ENCODE measurements at regions not wholly inside any gene's neighbourhood (a gene's known extent, or its start where the extent isn't known, plus 50 kb on each side); places are given as distances from the start of the nearest gene placed in this dataset.
"Not testable (repeated sequence)": the region's sequence is repeated elsewhere in the genome, so short reads cannot be mapped to it uniquely, and the experiment has no call there.

- TF ChIP-seq PBX3 (IDR thresholded peaks at IDR 0.05) (no peak), NRF1 (IDR thresholded peaks at IDR 0.05; ENCODE audit: low read depth, low read length) (no peak), RFX5 (IDR thresholded peaks at IDR 0.05; ENCODE audit: low read length) (no peak), TEAD4 (IDR thresholded peaks at IDR 0.05; ENCODE audit: borderline replicate concordance, insufficient read depth) (no peak)
These were observed 222.4 kb downstream of the KCTD12 start (continued) for GRCh38 chr13:76663592-76664335.

GRCh38 chr13:76659074-76659473, 227.1 kb downstream of the KCTD12 start:
- H3K4me2 ChIP-seq; H3K4me1 ChIP-seq (ENCODE audit: control insufficient read depth in 1 of 2, insufficient read depth in 2 of 2, low read depth in 1 of 2, low read length in 1 of 2); H3K36me3 ChIP-seq (replicated peaks in 1 of 2; ENCODE audit: control insufficient read depth in 1 of 2, insufficient read depth in 2 of 2, low read length in 1 of 2); H3K27me3 ChIP-seq (ENCODE audit: insufficient read depth); H4K20me1 ChIP-seq (ENCODE audit: insufficient read depth); H3K9ac ChIP-seq; H3F3A ChIP-seq (replicated peaks; ENCODE audit: insufficient read depth); H3K4me3 ChIP-seq (ENCODE audit: low read depth in 2 of 2, low read length in 1 of 2); CTCF ChIA-PET; POLR2A ChIA-PET; H3K27ac ChIP-seq (ENCODE audit: low read depth in 2 of 2, low read length in 1 of 2); H3K9me3 ChIP-seq; H2AFZ ChIP-seq (ENCODE audit: low read depth); DNase-seq; H3K79me2 ChIP-seq (ENCODE audit: insufficient read depth); H3K9me2 ChIP-seq: not testable (repeated sequence)
- 74% methylated on average over 7 of the region's 7 CpGs for WGBS (ENCODE audit: low lambda C conversion rate)

- DNase-seq = no peak
- CTCF ChIA-PET = interaction anchor here (0.8 to 1.2 kb wide), 4 partner anchors 12 to 247 kb away, joined by 3 to 4 read pairs (median 4); no protein-coding TSS in a partner anchor
- H4K20me1 ChIP-seq (ENCODE audit: insufficient read depth) = no peaks in the 10 kb centered on the region
- H3K4me1 ChIP-seq (ENCODE audit: control insufficient read depth in 1 of 2, insufficient read depth in 2 of 2, low read depth in 1 of 2, low read length in 1 of 2) = no peaks in the 10 kb centered on the region
- no peak overlapping the region for H3K9ac ChIP-seq
- POLR2A ChIA-PET = no interaction called here
- no peaks in the 10 kb centered on the region for H3K27me3 ChIP-seq (ENCODE audit: insufficient read depth)
- H3K4me2 ChIP-seq = no peak overlapping the region
- no peaks in the 10 kb centered on the region for H3K9me3 ChIP-seq
- WGBS (ENCODE audit: low lambda C conversion rate) = 44% methylated on average over 4 of the region's 4 CpGs
- no peaks in the 10 kb centered on the region for H3K36me3 ChIP-seq (replicated peaks in 1 of 2; ENCODE audit: control insufficient read depth in 1 of 2, insufficient read depth in 2 of 2, low read length in 1 of 2)
- H3F3A ChIP-seq (replicated peaks; ENCODE audit: insufficient read depth) = no peaks in the 10 kb centered on the region
- H3K27ac ChIP-seq (ENCODE audit: low read depth in 2 of 2, low read length in 1 of 2) = no peak overlapping the region
- no peak overlapping the region for H3K4me3 ChIP-seq (ENCODE audit: low read depth in 2 of 2, low read length in 1 of 2)
- no peak overlapping the region for H2AFZ ChIP-seq (ENCODE audit: low read depth)
- H3K9me2 ChIP-seq = no peaks in the 10 kb centered on the region
- no peaks in the 10 kb centered on the region for H3K79me2 ChIP-seq (ENCODE audit: insufficient read depth)
- no peak for TF ChIP-seq CHD2 (IDR thresholded peaks at IDR 0.05; ENCODE audit: low read length, partially characterized antibody)
- TF ChIP-seq GABPA (IDR thresholded peaks at IDR 0.05; ENCODE audit: low read depth) = no peak
- no peak for TF ChIP-seq RFX5 (IDR thresholded peaks at IDR 0.05; ENCODE audit: low read length)
- no peak for TF ChIP-seq JUND (IDR thresholded peaks at IDR 0.05)
- TF ChIP-seq, protein P1, sequence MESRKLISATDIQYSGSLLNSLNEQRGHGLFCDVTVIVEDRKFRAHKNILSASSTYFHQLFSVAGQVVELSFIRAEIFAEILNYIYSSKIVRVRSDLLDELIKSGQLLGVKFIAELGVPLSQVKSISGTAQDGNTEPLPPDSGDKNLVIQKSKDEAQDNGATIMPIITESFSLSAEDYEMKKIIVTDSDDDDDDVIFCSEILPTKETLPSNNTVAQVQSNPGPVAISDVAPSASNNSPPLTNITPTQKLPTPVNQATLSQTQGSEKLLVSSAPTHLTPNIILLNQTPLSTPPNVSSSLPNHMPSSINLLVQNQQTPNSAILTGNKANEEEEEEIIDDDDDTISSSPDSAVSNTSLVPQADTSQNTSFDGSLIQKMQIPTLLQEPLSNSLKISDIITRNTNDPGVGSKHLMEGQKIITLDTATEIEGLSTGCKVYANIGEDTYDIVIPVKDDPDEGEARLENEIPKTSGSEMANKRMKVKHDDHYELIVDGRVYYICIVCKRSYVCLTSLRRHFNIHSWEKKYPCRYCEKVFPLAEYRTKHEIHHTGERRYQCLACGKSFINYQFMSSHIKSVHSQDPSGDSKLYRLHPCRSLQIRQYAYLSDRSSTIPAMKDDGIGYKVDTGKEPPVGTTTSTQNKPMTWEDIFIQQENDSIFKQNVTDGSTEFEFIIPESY (IDR thresholded peaks at IDR 0.05; ENCODE audit: borderline replicate concordance, low read depth) = no peak
- TF ChIP-seq MXI1 (IDR thresholded peaks at IDR 0.05; ENCODE audit: low read depth, low read length) = no peak
- TF ChIP-seq MAX (IDR thresholded peaks at IDR 0.05; ENCODE audit: low read depth) = no peak
- no peak for TF ChIP-seq FOSL2 (IDR thresholded peaks at IDR 0.05; ENCODE audit: borderline replicate concordance, low read depth)
- TF ChIP-seq RAD21 (IDR thresholded peaks at IDR 0.05; ENCODE audit: low read length) = no peak
- TF ChIP-seq, protein P2, sequence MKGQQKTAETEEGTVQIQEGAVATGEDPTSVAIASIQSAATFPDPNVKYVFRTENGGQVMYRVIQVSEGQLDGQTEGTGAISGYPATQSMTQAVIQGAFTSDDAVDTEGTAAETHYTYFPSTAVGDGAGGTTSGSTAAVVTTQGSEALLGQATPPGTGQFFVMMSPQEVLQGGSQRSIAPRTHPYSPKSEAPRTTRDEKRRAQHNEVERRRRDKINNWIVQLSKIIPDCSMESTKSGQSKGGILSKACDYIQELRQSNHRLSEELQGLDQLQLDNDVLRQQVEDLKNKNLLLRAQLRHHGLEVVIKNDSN (IDR thresholded peaks at IDR 0.05; ENCODE audit: borderline replicate concordance, low read depth) = no peak
- TF ChIP-seq NRF1 (IDR thresholded peaks at IDR 0.05; ENCODE audit: low read depth, low read length) = no peak
- no peak for TF ChIP-seq SIN3A (IDR thresholded peaks at IDR 0.05; ENCODE audit: borderline replicate concordance, low read depth, low read length)
- TF ChIP-seq ELF1 (IDR thresholded peaks at IDR 0.05) = no peak
- no peak for TF ChIP-seq PBX3 (IDR thresholded peaks at IDR 0.05)
- TF ChIP-seq NFIC (IDR thresholded peaks at IDR 0.05; ENCODE audit: borderline replicate concordance) = no peak
- TF ChIP-seq MEF2A (IDR thresholded peaks at IDR 0.05; ENCODE audit: borderline replicate concordance, low read depth) = no peak
- no peak for TF ChIP-seq TAF1 (IDR thresholded peaks at IDR 0.05; ENCODE audit: borderline replicate concordance, low read depth, low read length)
- no peak for TF ChIP-seq IRF3 (IDR thresholded peaks at IDR 0.05; ENCODE audit: low read depth, low read length)
These were observed 229.7 kb downstream of the KCTD12 start for GRCh38 chr13:76656500-76656899.
